ENCODE measurements at regions not wholly inside any gene's neighbourhood (a gene's known extent, or its start where the extent isn't known, plus 50 kb on each side); places are given as distances from the start of the nearest gene placed in this dataset.
"Not testable (repeated sequence)": the region's sequence is repeated elsewhere in the genome, so short reads cannot be mapped to it uniquely, and the experiment has no call there.

DNA sequence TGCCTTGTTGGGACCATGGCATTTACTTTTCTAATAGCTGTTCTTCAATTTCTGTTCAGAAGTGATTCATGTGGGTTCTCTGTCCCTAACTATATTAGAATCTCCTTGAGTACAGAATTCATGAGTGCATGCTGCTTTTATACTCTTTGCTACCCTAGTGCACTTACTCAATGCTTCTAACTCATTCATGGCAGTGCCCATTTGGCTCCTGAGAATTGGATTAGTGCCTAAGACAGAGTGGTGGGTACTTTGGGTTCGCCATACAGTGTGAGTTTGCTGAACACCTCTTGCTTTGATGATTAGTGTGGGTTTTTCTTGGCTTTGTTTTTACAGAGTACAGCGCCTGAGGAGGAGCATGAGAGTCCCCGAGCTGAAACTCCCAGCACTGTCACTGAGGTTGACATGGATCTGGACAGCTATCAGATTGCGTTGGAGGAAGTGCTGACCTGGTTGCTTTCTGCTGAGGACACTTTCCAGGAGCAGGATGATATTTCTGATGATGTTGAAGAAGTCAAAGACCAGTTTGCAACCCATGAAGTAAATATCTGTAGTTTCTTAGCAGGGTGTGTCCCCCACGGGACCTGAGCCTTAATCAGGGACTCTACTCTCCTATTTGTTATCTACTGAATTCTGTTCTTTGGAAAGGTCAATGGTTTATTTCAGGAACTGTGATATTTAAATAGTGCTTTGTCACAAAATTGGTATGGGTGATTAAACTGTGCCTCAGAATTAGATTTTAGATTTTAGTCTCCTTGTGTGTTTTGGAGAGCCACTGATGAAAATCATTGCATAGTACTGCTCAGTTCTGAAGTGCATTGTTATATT, 150.7 kb downstream of the UTRN start:
- DNase-seq (ENCODE audit: low spot score), result no peak

DNA sequence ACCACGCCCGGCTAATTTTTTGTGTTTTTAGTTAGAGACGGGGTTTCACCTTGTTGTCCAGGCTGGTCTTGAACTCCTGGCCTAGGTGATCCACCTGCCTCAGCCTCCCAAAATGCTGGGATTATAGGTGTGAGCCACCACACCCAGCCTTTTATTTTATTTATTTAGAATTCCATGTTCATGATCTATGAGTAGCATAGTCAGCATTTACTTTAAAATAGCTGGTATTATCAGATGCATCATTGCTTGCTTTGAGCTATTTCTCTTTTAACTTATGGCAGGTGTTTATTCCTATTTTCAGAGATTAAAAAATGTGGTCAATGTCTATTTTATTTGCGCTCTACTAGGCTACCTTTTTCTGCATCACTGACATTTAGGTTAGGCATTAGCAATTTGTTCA, 152.0 kb downstream of the UTRN start:
- no peak for DNase-seq (ENCODE audit: low spot score)

DNA sequence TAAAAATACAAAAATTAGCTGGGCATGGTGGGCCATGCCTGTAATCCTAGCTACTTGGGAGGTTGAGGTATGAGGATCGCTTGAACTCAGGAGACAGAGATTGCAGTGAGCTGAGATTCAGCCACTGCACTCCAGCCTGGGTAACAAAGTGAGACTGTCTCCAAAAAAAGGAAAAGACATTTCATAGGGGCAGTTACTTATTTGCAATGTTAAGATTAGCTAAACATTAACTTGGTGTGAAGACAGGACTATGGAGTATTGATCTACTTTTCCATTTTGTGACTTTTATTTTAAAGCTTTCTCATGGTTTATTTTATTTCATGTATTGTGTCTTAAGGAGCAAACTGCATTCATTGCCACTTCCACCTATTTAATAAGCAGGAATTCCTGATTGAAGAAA, 153.0 kb downstream of the UTRN start:
- no peak for DNase-seq (ENCODE audit: low spot score)

DNA sequence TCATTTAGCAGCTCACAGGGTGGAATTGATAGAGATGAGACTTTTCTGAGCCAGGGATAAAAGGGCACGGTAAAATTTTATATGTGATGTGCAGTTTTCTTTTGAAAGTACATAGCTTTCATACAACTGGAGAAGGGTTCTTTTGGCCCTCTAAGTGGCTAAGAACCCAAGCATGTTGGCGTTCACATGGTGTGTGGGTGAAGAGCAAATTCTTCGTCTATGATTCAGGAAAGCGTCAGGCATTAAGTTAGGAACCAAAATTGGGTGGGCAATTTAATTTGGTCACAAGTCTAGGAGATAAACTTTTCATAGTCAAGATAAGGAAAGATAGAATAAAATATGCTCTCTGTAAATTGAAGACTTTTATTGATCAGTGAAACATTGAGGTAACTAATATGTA, 153.9 kb downstream of the UTRN start:
- no peak for DNase-seq (ENCODE audit: low spot score)

DNA sequence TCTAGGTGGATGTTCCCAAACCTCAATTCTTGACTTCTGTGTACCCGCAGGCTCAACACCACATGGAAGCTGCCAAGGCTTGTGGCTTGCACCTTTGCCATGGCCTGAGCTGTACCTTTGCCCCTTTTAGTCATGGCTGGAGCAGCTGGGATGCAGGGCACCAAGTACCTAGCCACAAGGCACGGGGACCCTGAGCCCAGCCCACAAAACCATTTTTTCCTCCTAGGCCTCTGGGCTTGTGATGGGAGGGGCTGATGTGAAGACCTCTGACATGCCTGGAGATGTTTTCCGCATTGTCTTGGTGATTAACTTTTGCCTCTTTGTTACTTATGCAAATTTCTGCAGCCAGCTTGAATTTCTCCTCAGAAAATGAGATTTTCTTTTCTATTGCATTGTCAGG, 156.7 kb downstream of the UTRN start:
- DNase-seq (ENCODE audit: low spot score), result not testable (repeated sequence)

DNA sequence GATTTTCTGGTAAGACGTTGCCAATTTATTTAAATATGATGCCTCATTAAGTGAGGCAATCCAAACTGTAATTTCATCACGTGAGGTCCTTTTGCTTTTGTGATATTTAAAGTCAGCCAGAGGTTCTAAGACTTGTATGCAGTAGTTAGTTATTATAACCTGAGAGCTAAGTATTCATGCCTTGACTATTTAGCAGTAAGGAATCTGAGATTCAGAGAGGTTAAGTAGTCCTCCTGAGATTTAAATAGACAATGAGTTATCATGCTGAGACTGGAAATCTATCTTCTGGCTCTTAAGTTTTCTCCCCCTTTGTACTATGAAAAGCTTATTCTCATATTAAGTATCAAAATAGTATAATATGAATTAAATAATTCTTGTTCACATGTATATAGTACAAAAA, 158.0 kb downstream of the UTRN start:
- DNase-seq (ENCODE audit: low spot score), result no peak

DNA sequence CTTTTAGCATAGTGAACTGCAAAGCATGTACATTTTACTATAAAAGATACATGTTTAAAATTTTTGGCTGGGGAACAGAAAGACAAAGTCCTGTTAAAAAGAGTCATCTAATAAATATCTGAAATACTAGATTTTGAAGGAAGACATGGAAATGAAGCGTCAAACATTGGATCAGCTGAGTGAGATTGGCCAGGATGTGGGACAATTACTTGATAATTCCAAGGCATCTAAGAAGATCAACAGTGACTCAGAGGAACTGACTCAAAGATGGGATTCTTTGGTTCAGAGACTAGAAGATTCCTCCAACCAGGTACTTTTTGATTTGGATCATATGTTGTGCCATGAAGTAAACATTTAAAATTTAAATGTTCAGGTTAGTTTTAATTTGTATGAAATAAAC, 162.3 kb downstream of the UTRN start:
- no peak for DNase-seq (ENCODE audit: low spot score)

DNA sequence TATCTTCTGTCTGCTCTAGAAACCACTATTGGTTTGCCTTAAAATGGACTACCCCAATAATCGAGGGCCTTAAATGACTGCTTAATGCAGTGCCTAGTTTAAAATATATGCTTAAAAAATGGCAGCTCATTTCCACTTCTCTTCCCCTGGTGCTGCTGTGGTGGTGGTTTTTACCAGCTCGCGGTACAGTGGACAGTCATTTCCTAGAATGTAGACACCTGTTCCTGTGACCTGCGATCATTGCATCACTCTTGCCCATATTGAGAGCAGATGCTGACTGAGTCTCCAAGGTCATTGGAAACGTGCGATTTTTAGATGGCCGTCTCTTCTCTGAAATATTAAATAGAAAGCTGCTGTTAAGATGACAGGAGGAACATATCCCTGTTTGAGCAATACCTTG, 164.1 kb downstream of the UTRN start:
- DNase-seq (ENCODE audit: low spot score), result no peak

DNA sequence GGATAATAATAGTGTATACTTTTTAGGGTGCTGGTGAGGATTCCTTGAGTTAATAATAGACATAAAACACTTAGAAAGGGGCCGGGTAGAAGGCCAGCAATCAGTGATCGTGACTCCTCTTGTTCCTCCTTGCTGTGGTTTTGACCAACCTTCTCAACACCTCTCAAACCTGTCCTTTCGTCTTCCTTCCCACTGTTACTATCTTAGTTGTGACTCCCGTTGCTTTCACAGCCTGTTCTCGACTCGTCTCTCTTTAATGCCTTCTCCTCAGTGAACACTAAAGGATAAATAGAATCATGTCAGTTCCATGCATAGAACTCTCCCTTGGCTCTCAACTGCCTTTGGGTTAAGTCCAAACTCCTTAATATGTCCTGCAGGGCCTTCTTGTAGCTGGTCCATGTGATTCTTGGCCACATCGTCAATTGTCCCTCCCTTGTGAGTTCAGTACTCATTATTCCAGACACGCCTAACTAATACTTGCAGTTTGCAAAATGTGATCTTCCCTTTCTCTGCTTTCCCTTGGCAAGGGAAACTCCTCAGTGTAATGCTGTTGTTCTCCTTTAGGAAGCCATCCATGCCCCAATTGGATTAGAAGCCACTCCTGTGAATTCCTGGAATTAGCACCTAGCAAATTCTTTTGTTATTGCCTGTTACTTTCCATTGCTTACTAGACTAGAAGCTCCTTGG, 164.9 kb downstream of the UTRN start:
- DNase-seq (ENCODE audit: low spot score), result no peak

DNA sequence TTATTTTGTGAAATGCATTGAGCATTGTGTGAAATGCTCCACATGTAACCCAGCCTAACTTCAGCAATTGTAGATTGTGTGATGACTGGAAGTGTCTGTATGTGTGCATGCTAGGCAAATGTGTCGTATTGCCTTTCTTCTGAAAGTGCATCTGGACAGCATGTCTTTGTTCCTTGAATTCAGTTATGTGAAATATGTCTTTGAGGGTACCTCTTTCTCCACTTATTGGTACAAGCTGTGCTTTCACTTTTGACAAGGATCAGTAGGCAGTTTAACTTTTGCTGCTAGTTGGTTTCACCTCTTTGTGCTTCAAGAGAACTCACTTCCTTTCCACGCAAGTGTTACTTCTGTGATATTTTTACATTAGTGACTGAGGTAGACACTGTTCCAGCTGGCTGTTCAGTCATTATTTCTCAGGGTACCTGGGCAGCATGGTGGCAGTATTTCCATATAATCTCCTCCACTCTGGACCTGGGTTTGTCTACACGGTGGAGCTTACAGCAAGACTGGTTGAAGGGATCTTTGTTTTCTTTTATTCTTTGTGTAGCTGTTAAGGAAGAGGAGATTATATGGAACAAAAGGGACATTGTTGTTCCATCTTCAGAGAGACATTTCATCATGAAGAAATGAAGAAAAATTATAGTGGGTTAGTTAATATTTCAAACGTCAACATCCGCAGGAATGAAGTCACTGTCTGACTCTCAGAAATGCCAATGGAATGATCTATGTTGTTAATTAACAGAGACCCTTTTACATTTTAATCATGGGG, 175.4 kb downstream of the UTRN start:
- DNase-seq (ENCODE audit: low spot score), result no peak

DNA sequence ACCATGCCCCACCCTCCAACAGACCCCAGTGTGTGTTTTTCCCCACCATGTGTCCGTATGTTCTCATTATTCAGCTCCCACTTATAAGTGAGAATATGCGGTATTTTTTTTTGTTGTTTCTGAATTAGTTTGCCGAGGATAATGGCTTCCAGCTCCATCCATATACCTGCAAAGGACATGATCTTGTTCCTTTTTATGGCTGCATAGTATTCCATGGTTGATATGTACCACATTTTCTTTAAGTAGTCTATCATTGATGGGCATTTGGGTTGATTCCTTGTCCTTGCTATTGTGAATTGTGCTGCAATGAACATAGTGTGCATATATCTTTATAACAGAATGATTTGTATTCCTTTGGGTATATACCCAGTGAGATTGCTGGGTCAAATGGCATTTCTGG, 176.9 kb downstream of the UTRN start:
- no peak for DNase-seq (ENCODE audit: low spot score)

DNA sequence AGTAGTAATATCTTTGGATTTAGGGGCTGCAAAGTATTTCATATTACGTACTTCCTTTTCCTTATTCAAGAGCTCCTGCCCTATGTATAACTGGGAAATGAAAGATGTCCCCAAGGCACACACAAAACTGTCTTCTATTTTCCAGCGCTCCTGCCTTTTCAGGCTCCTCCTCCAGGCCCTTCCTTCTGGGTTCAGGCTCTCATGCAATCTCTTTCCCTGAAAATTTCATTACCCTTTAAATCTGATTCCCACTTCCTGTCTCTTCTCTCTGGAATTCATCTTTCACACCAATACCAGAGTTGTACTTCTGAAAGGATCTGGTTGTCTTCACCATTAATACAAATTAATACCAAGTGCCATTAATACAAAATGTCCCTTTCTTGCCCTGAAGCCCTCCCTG, 181.6 kb downstream of the UTRN start:
- no peak for DNase-seq (ENCODE audit: low spot score)

DNA sequence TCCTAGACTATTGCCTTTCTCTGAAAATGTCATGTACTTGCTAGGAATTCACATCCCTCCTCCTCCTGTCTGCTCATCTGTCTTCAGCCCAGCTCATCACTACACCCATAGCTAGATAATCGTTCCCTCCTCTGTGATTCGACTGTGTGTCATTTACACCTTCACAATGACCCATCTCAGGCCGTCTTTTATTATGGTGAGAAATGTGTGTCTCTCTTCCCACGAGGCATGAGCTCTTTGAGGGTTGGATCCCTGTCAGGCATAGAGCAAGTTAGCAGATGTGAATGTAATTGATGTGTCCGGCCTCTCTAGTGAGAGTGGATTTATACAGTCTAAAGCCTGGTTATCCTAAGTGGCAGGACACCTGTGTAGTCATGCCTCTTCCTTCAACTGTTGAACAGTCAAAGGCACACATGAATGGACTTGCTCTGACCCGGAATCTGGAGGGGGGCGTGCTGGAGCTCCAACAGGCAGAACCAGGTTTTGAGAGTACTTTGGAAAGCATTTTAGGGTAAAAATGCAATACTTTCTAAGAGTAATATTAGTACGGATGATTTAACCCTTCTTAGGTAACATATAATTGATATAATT, 182.1 kb downstream of the UTRN start:
- DNase-seq (ENCODE audit: low spot score), result no peak

DNA sequence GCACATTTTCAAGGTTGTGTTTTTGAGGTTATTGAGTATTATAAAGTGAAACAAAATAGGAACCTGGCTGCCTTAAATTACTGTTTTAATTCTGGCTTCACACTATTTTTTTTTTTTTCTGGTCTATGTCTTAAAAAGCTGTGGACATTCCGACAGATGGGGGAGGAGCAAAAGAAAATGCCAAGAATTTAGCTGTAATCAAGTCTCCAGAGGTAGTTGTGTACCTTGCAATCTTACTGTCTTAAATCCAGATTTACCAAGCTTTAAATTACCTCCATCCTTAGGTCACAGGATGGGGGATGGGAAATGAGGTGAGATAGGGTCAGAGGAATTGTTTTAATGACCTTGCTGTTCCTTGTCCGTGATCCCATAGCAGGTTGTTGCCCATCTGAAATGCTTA, 182.8 kb downstream of the UTRN start:
- no peak for DNase-seq (ENCODE audit: low spot score)

DNA sequence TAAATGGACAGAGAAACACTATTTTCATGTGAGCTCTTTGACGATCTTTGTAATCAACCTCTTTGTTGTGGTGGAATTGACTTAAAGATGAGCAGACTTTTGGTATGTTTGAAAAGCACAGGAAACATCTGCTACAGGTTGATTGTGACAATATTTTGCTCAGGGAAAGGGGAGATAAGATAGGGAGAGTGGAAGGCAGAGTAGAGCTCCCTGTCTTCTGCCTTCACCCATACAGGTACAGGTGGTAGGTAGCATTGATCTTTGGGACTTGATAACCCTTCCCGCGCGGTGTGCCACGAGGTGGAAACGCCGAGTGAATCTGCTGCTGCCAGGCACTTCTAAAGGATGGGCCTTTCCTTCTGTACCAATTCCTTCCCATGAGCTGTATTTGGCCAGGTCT, 183.6 kb downstream of the UTRN start:
- DNase-seq (ENCODE audit: low spot score), result no peak

DNA sequence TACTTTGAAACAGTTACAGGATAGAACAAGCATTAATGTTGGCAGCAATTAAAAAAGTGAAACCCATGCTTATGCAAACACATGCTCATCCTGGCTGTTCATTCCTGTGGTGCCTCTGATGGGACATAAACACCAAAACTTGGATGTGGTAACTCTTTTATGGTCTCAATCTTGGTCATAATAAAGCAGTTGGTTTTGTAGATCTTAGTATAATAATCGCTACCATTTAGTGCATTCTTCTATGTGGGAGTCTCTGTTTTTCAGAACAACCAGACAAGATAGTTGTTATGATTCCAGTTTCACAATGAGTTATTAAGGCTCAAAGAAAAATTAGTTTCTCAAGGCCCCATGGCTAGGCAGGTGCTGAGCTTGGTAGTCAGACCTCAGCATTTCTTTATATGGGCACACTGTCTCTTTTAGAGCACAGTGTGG, 184.0 kb downstream of the UTRN start:
- no peak for DNase-seq (ENCODE audit: low spot score)

DNA sequence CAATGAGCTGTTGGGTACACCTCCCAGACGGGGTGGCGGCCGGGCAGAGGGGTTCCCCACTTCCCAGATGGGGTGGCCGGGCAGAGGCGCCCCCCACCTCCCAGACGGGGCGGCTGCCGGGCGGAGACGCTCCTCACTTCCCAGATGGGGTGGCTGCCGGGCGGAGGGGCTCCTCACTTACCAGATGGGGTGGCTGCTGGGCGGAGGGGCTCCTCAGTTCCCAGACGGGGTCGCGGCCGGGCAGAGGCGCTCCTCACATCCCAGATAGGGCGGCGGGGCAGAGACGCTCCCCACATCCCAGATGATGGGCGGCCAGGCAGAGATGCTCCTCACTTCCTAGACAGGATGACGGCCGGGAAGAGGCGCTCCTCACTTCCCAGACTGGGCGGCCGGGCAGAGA, 185.1 kb downstream of the UTRN start:
- DNase-seq (ENCODE audit: low spot score), result not testable (repeated sequence)

DNA sequence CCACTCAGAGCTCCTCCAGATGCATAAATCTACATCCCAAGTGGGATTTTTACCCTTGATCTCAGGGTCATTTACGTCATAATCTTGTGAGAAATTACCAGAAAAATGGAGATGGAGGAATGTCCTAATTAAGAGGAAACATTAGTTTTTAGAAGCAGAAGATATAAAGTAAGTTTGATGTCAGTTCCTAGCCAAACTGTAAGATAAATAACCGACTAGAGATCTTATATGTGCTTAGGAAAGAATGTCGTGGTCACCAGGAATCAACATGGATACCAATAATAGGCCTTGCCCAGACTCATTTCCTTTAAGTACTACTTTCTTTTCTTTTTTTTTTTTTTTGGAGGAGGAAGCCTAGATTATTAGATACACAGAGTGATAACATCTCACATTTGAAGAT, 186.9 kb downstream of the UTRN start:
- no peak for DNase-seq (ENCODE audit: low spot score)

DNA sequence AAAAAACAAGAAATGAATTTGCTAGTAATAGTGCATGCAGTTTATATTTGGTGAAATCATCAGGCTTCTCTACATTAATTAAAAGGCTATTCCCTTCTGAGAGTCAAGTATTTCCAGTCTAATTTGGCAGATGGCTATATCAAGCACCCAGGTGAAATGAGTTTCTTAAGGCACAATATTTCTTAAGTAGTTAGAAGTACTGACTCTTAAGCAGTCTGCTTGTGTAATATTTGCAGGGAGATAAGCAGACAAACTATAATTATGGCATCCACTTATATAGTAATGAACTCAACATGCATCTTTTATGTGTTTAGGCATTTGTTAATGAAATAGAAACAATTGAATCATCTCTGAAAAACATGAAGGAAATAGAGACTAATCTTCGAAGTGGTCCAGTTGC, 189.2 kb downstream of the UTRN start:
- DNase-seq (ENCODE audit: low spot score), result no peak

DNA sequence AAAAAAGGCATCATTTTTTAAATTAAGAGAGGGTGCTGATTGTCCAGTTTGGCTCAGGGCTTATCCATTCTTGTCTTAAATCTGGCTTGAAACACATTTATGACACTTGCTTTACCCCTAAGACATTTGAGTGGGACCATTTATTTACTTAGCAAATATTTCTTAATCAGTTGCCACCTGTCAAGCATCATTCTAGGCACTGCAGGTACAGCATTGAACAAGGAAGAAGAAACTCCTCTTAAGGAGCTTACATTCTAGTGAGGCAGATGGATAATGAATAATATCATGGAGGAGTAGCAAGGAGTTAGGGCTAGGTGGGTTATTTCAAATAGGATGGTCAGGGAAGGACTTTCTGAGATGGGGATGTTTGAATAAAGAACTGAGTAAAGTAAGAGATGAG, 189.8 kb downstream of the UTRN start:
- DNase-seq (ENCODE audit: low spot score), result no peak

DNA sequence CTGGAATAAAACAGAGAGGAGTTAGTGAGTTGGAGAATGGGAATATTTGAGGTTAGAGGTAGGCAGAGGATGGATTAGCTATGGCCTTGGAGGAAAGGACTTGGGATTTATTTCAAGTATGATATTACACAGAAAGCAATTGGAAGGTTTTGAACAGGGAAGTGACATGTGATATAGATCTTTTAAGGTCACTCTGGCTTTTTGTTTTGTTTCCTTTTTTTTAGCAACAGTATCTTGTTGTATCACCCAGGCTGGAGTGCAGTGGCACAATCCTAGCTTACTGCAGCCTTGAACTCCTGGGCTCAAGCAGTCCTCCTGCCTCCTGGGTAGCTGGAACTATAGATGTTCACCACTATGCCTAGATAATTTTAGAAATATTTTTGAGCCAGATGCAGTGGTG, 190.3 kb downstream of the UTRN start:
- DNase-seq (ENCODE audit: low spot score), result no peak

DNA sequence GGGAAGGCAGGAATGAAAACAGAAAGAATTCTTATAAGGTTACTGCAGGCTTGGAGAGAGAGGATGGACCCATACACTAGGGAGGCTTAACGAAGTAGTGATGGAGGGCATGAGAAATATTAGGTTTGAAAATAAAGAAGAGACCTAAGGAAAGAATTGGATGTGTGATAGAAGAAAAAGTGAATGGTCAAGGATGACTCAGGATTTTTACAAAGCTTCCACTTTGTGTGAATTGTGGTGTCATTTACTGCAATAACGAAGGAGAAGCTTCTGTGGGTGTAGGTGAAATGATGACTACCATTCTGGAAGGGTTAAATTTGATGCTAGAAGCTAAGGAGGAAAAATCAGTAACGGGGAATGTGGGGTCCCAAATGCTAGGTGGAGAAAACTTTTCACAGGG, 191.2 kb downstream of the UTRN start:
- no peak for DNase-seq (ENCODE audit: low spot score)

DNA sequence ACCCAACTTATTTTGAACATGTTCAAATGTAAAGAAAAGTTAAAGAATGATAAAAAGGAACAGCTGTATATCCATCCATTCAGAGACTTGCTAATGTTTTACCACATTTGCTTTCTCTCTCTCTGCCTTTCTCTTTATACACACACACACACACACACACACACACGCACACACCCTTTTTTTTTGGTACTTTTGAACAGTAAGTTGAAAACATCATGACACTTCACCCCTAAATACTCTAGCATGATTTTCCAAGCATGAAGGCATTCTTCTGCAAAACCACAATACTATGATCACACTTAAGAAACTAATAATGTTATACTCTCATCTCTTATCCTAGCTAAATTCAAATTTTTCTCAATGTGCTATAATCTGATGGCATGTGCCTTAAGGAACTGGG, 192.3 kb downstream of the UTRN start:
- DNase-seq (ENCODE audit: low spot score), result no peak

Data from germinal center (tissue), 1 donor.